ENCODE measurements at regions not wholly inside any gene's neighbourhood (a gene's known extent, or its start where the extent isn't known, plus 50 kb on each side); places are given as distances from the start of the nearest gene placed in this dataset.

GRCh38 chr14:87217023-87217422, 776.0 kb downstream of the GALC start:
- no peak for DNase-seq

GRCh38 chr14:87214558-87214957, 778.4 kb downstream of the GALC start:
- DNase-seq: no peak

- DNase-seq: no peak
Measured at GRCh38 chr14:87207756-87208155, 785.2 kb downstream of the GALC start.

- DNase-seq: no peak
Measured at GRCh38 chr14:87205811-87206210, 787.2 kb downstream of the GALC start.

- DNase-seq: no peak
Measured at GRCh38 chr14:87203346-87203745, 789.6 kb downstream of the GALC start.

GRCh38 chr14:87199381-87199780, 793.6 kb downstream of the GALC start:
- no peak for DNase-seq

GRCh38 chr14:87196436-87196835, 796.5 kb downstream of the GALC start:
- no peak for DNase-seq

GRCh38 chr14:87187786-87188185, 805.2 kb downstream of the GALC start:
- no peak for DNase-seq

- no peak for DNase-seq
Measured at GRCh38 chr14:87186737-87187136, 806.2 kb downstream of the GALC start.

- DNase-seq: no peak
Measured at GRCh38 chr14:87185961-87186560, 806.9 kb downstream of the GALC start.

- no peak for DNase-seq
Measured at GRCh38 chr14:87184180-87184579, 808.8 kb downstream of the GALC start.

- no peak for DNase-seq
Measured at GRCh38 chr14:87181288-87181687, 811.7 kb downstream of the GALC start.

- DNase-seq: no peak
Measured at GRCh38 chr14:87179936-87180335, 813.0 kb downstream of the GALC start.

- DNase-seq: no peak
Measured at GRCh38 chr14:87178277-87178676, 814.7 kb downstream of the GALC start.

- no peak for DNase-seq
Measured at GRCh38 chr14:87175175-87175574, 817.8 kb downstream of the GALC start.

GRCh38 chr14:87171141-87171540, 821.8 kb downstream of the GALC start:
- DNase-seq: no peak

GRCh38 chr14:87170179-87170578, 822.8 kb downstream of the GALC start:
- DNase-seq: no peak

GRCh38 chr14:87169362-87169761, 823.6 kb downstream of the GALC start:
- DNase-seq: no peak

- no peak for DNase-seq
Measured at GRCh38 chr14:87161502-87161901, 831.5 kb downstream of the GALC start.

GRCh38 chr14:87160989-87161388, 832.0 kb downstream of the GALC start:
- DNase-seq: no peak

GRCh38 chr14:87158283-87158682, 834.7 kb downstream of the GALC start:
- no peak for DNase-seq

- no peak for DNase-seq
Measured at GRCh38 chr14:87156878-87157277, 836.1 kb downstream of the GALC start.

- no peak for DNase-seq
Measured at GRCh38 chr14:87155856-87156488, 837.0 kb downstream of the GALC start.

GRCh38 chr14:87153901-87154300, 839.1 kb downstream of the GALC start:
- no peak for DNase-seq

GRCh38 chr14:87153391-87153790, 839.6 kb downstream of the GALC start:
- DNase-seq: no peak

Data from stimulated activated CD8-positive, alpha-beta memory T cell treated with anti-CD3 and anti-CD28 coated beads, Interleukin-4, amount 100 ng/mL, for 48 hours (primary cell).